Trophoblast cell (in vitro differentiated cells and primary cell): ENCODE measurements at regions not wholly inside any gene's neighbourhood (a gene's known extent, or its start where the extent isn't known, plus 50 kb on each side); places are given as distances from the start of the nearest gene placed in this dataset.

Source experiments
- DNase-seq, 2 donors: peaks; one replicate each; pipeline ENCODE4 v3.0.0-alpha.2; 2016
- H2AFZ ChIP-seq: 2 replicates; pipeline ENCODE4 v1.6.1; 2013; ENCODE audit warnings: low read length, moderate library complexity, mild to moderate bottlenecking; ENCODE audit not compliant: insufficient read depth, poor library complexity
- H2AK5ac ChIP-seq: 2 replicates; pipeline ENCODE4 v1.6.1; 2013; ENCODE audit warnings: mild to moderate bottlenecking, low read length
- H2BK120ac ChIP-seq: 2 replicates; pipeline ENCODE4 v1.6.1; 2013; ENCODE audit warnings: low read length, mild to moderate bottlenecking, moderate library complexity; ENCODE audit not compliant: insufficient read depth, poor library complexity
- H2BK12ac ChIP-seq: 2 replicates; pipeline ENCODE4 v1.6.1; 2013; ENCODE audit warnings: mild to moderate bottlenecking, low read length, moderate library complexity
- H2BK5ac ChIP-seq: 2 replicates; pipeline ENCODE4 v1.6.1; 2013; ENCODE audit warnings: low read length, low read depth, moderate library complexity, mild to moderate bottlenecking; ENCODE audit not compliant: poor library complexity
- H3K14ac ChIP-seq: 2 replicates; pipeline ENCODE4 v1.6.1; 2013; ENCODE audit warnings: mild to moderate bottlenecking, low read length
- H3K18ac ChIP-seq: 2 replicates; pipeline ENCODE4 v1.6.1; 2013; ENCODE audit warnings: mild to moderate bottlenecking, low read length
- H3K23ac ChIP-seq: 2 replicates; pipeline ENCODE4 v1.6.1; 2013; ENCODE audit warnings: low read length
- H3K27ac ChIP-seq: 2 replicates; pipeline ENCODE4 v1.5.1; 2013; ENCODE audit warnings: low read depth, mild to moderate bottlenecking, inconsistent platforms, low read length, moderate library complexity
- H3K27me3 ChIP-seq: 2 replicates; pipeline ENCODE4 v1.6.1; 2013; ENCODE audit warnings: inconsistent platforms, mild to moderate bottlenecking, low read length, moderate library complexity; ENCODE audit not compliant: insufficient read depth
- H3K36me3 ChIP-seq, 2 experiments: 1 replicate in 1 of 2; 2 replicates in 1 of 2; pipeline ENCODE4 v1.6.1; 2013; ENCODE audit warnings: low read length in 2 of 2, mild to moderate bottlenecking in 2 of 2, moderate library complexity in 1 of 2; ENCODE audit not compliant: insufficient read depth in 2 of 2, control insufficient read depth in 1 of 2
- H3K4ac ChIP-seq: 2 replicates; pipeline ENCODE4 v1.6.1; 2013; ENCODE audit warnings: low read depth, mild to moderate bottlenecking, low read length, moderate library complexity
- H3K4me1 ChIP-seq, 2 experiments: 1 replicate in 1 of 2; 2 replicates in 1 of 2; pipeline ENCODE4 v1.6.1; 2013; ENCODE audit warnings: low read length in 2 of 2, mild to moderate bottlenecking in 2 of 2, moderate library complexity in 1 of 2; ENCODE audit not compliant: insufficient read depth in 2 of 2, control insufficient read depth in 1 of 2
- H3K4me2 ChIP-seq: 2 replicates; pipeline ENCODE4 v1.6.1; 2013; ENCODE audit warnings: inconsistent platforms, mild to moderate bottlenecking, low read length, moderate library complexity
- H3K4me3 ChIP-seq: 2 replicates; pipeline ENCODE4 v1.5.1; 2013; ENCODE audit warnings: mild to moderate bottlenecking, low read depth, low read length, inconsistent platforms
- H3K79me1 ChIP-seq: one replicate; pipeline ENCODE4 v1.6.1; 2013; ENCODE audit warnings: low read length
- H3K79me2 ChIP-seq: 2 replicates; pipeline ENCODE4 v1.6.1; 2013; ENCODE audit warnings: low read length, mild to moderate bottlenecking; ENCODE audit not compliant: control insufficient read depth, insufficient read depth, poor library complexity
- H3K9ac ChIP-seq: 2 replicates; pipeline ENCODE4 v1.6.1; 2013; ENCODE audit warnings: mild to moderate bottlenecking, low read length
- H3K9me3 ChIP-seq: 2 replicates; pipeline ENCODE4 v1.6.1; 2013; ENCODE audit warnings: low read depth, mild to moderate bottlenecking, control low read depth, inconsistent platforms, low read length; ENCODE audit not compliant: insufficient read depth
- H4K12ac ChIP-seq: 2 replicates; pipeline ENCODE4 v1.6.1; 2013; ENCODE audit warnings: low read depth, mild to moderate bottlenecking, low read length, moderate library complexity
- H4K8ac ChIP-seq: 2 replicates; pipeline ENCODE4 v1.6.1; 2013; ENCODE audit warnings: low read depth, mild to moderate bottlenecking, low read length, moderate library complexity
- H4K91ac ChIP-seq: one replicate; pipeline ENCODE4 v1.6.1; 2013; ENCODE audit warnings: low read depth, mild to moderate bottlenecking, low read length, moderate library complexity
- WGBS: extraction: QIAGEN DNeasy Blood & Tissue Kit; methylation state at CpG from one replicate; pipeline ENCODE4 v1.1.7; 2013; ENCODE audit warnings: missing lambda C conversion rate; ENCODE audit not compliant: insufficient read length, insufficient coverage; ENCODE audit errors: extremely low coverage; 5-methylcytosine and 5-hydroxymethylcytosine counted together

- H2BK12ac ChIP-seq = no peak overlapping the region
- no peak overlapping the region for H3K4ac ChIP-seq
- H3K4me1 ChIP-seq = no peaks in the 10 kb centered on the region
- WGBS = no CpG with 5 or more reads among the region's 4 CpGs
- no peak overlapping the region for H3K4me2 ChIP-seq
- no peak overlapping the region for H3K4me3 ChIP-seq
- no peak overlapping the region for H3K27ac ChIP-seq
- H3K79me1 ChIP-seq = no peaks in the 10 kb centered on the region
- no peaks in the 10 kb centered on the region for H3K36me3 ChIP-seq
- H2BK120ac ChIP-seq = no peak overlapping the region
- no peak overlapping the region for H3K18ac ChIP-seq
- no peaks in the 10 kb centered on the region for H3K9me3 ChIP-seq
- H3K27me3 ChIP-seq = no peaks in the 10 kb centered on the region
- H4K12ac ChIP-seq = no peak overlapping the region
- H2BK5ac ChIP-seq = no peak overlapping the region
- H3K79me2 ChIP-seq = no peaks in the 10 kb centered on the region
- H2AK5ac ChIP-seq = no peak overlapping the region
- H3K9ac ChIP-seq = no peak overlapping the region
- H2AFZ ChIP-seq = no peak overlapping the region
- no peak overlapping the region for H4K91ac ChIP-seq
- no peak overlapping the region for H4K8ac ChIP-seq
- no peak overlapping the region for H3K23ac ChIP-seq
- H3K14ac ChIP-seq = no peak overlapping the region
- no peak for DNase-seq
Observed at GRCh38 chr7:25062380-25062779, 62.7 kb downstream of the CYCS start.

- Histone ChIP-seq H4K91ac (no peak overlapping the region), H2BK12ac (no peak overlapping the region), H2BK5ac (no peak overlapping the region), H3K36me3 (no peaks in the 10 kb centered on the region), H3K4me3 (no peak overlapping the region), H3K4me1 (no peaks in the 10 kb centered on the region), H2AK5ac (no peak overlapping the region), H3K79me1 (no peaks in the 10 kb centered on the region), H2BK120ac (no peak overlapping the region), H3K23ac (no peak overlapping the region), H4K8ac (no peak overlapping the region), H4K12ac (no peak overlapping the region), H3K79me2 (no peaks in the 10 kb centered on the region), H3K4ac (no peak overlapping the region), H3K4me2 (no peak overlapping the region), H3K14ac (no peak overlapping the region), H3K27ac (no peak overlapping the region), H3K27me3 (no peaks in the 10 kb centered on the region), H3K18ac (no peak overlapping the region), H2AFZ (no peak overlapping the region), H3K9ac (no peak overlapping the region), H3K9me3 (no peaks in the 10 kb centered on the region)
- WGBS = no CpG with 5 or more reads among the region's 17 CpGs
- peak in 1 of 2 donors; percentile 18 for DNase-seq
Observed at GRCh38 chr7:25060487-25061055, 64.5 kb downstream of the CYCS start.

- H4K8ac ChIP-seq = no peak overlapping the region
- no peak overlapping the region for H3K18ac ChIP-seq
- H4K12ac ChIP-seq = no peak overlapping the region
- H3K9ac ChIP-seq = no peak overlapping the region
- no peaks in the 10 kb centered on the region for H3K79me2 ChIP-seq
- no peak overlapping the region for H3K4me2 ChIP-seq
- no peak overlapping the region for H3K4me3 ChIP-seq
- H4K91ac ChIP-seq = no peak overlapping the region
- no peaks in the 10 kb centered on the region for H3K9me3 ChIP-seq
- no peak overlapping the region for H2AFZ ChIP-seq
- no peaks in the 10 kb centered on the region for H3K36me3 ChIP-seq
- H3K79me1 ChIP-seq = no peaks in the 10 kb centered on the region
- no CpG with 5 or more reads among the region's 7 CpGs for WGBS
- H3K4ac ChIP-seq = no peak overlapping the region
- H3K23ac ChIP-seq = no peak overlapping the region
- H2BK120ac ChIP-seq = no peak overlapping the region
- no peak overlapping the region for H2BK12ac ChIP-seq
- H3K27ac ChIP-seq = no peak overlapping the region
- no peaks in the 10 kb centered on the region for H3K4me1 ChIP-seq
- no peaks in the 10 kb centered on the region for H3K27me3 ChIP-seq
- no peak overlapping the region for H2AK5ac ChIP-seq
- H2BK5ac ChIP-seq = no peak overlapping the region
- no peak overlapping the region for H3K14ac ChIP-seq
- DNase-seq = no peak
Observed at GRCh38 chr7:25059576-25059975, 65.5 kb downstream of the CYCS start.

DNA sequence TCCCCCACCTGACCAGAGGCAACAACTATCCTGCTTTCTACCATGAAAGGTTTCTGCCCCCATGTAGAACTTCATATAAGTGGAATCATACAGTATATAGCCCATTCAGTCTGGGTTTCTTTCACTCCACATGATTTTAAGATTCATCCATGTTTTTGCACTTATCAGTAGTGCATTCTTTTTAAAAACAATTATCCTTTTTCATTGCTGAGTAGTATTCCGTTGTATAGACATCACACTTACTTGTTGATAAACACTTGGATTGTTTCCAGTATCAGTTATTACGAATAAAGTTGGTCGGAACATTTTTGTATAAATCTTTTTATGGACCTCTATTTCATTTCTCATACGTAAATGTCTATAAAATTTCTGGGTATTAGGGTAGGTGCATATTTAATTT, 68.7 kb downstream of the CYCS start:
- H3K9ac ChIP-seq = no peak overlapping the region
- no peak overlapping the region for H2AK5ac ChIP-seq
- H4K8ac ChIP-seq = no peak overlapping the region
- H2BK5ac ChIP-seq = no peak overlapping the region
- H3K36me3 ChIP-seq = no peaks in the 10 kb centered on the region
- H4K91ac ChIP-seq = no peak overlapping the region
- no peaks in the 10 kb centered on the region for H3K9me3 ChIP-seq
- H3K4me2 ChIP-seq = no peak overlapping the region
- no peak overlapping the region for H3K27ac ChIP-seq
- H3K4me3 ChIP-seq = no peak overlapping the region
- no peak for DNase-seq
- H2AFZ ChIP-seq = no peak overlapping the region
- H2BK12ac ChIP-seq = no peak overlapping the region
- H3K23ac ChIP-seq = no peak overlapping the region
- no peak overlapping the region for H3K14ac ChIP-seq
- H3K79me1 ChIP-seq = no peaks in the 10 kb centered on the region
- no peaks in the 10 kb centered on the region for H3K79me2 ChIP-seq
- no peaks in the 10 kb centered on the region for H3K4me1 ChIP-seq
- H3K4ac ChIP-seq = no peak overlapping the region
- no peak overlapping the region for H4K12ac ChIP-seq
- H3K18ac ChIP-seq = no peak overlapping the region
- no peak overlapping the region for H2BK120ac ChIP-seq
- no peaks in the 10 kb centered on the region for H3K27me3 ChIP-seq
- no CpG with 5 or more reads among the region's 4 CpGs for WGBS
